Hepatocyte (in vitro differentiated cells): ENCODE measurements at regions not wholly inside any gene's neighbourhood (a gene's known extent, or its start where the extent isn't known, plus 50 kb on each side); places are given as distances from the start of the nearest gene placed in this dataset.

Experiments used
- DNase-seq: peaks from one replicate; pipeline ENCODE4 v3.0.0-alpha.2; 2016; ENCODE audit warnings: low spot score
- H2AFZ ChIP-seq: fragments of 200-600 bp; sonication (generic); 2 replicates; pipeline ENCODE4 v1.6.0; 2016; ENCODE audit warnings: antibody characterized with exemption, mild to moderate bottlenecking
- H3K27ac ChIP-seq: fragments of 200-600 bp; sonication (generic); 2 replicates; pipeline ENCODE4 v1.5.1; 2016; ENCODE audit warnings: mild to moderate bottlenecking
- H3K27me3 ChIP-seq: fragments of 200-600 bp; sonication (generic); 2 replicates; pipeline ENCODE4 v1.6.1; 2016
- H3K36me3 ChIP-seq: fragments of 200-600 bp; sonication (generic); replicated peaks from 2 replicates; pipeline ENCODE4 v1.5.1; 2016; ENCODE audit warnings: low read depth; ENCODE audit not compliant: insufficient read depth
- H3K4me1 ChIP-seq: fragments of 200-600 bp; sonication (generic); 2 replicates; pipeline ENCODE4 v1.5.1; 2016; ENCODE audit warnings: mild to moderate bottlenecking, moderate library complexity; ENCODE audit not compliant: insufficient read depth
- H3K4me2 ChIP-seq: fragments of 200-600 bp; sonication (generic); 2 replicates; pipeline ENCODE4 v1.6.0; 2016
- H3K4me3 ChIP-seq: fragments of 200-600 bp; sonication (generic); 2 replicates; pipeline ENCODE4 v1.5.1; 2016; ENCODE audit warnings: mild to moderate bottlenecking
- H3K79me2 ChIP-seq: fragments of 200-600 bp; sonication (generic); 2 replicates; pipeline ENCODE4 v1.6.0; 2017; ENCODE audit warnings: mild to moderate bottlenecking
- H3K9me2 ChIP-seq: fragments of 200-600 bp; sonication (generic); replicated peaks from 2 replicates; pipeline ENCODE4 v1.6.0; 2017; ENCODE audit warnings: mild to moderate bottlenecking; ENCODE audit not compliant: insufficient read depth
- H3K9me3 ChIP-seq: fragments of 200-600 bp; sonication (generic); 2 replicates; pipeline ENCODE4 v1.5.1; 2016; ENCODE audit warnings: low read depth, mild to moderate bottlenecking
- H4K20me1 ChIP-seq: fragments of 200-600 bp; sonication (generic); 2 replicates; pipeline ENCODE4 v1.6.0; 2016; ENCODE audit warnings: mild to moderate bottlenecking; ENCODE audit not compliant: insufficient read depth, poor library complexity, severe bottlenecking
- EZH2 ChIP-seq: fragments of 200-600 bp; sonication (generic); IDR thresholded peaks from 2 replicates; pipeline ENCODE4 v1.6.1; 2016; ENCODE audit warnings: antibody characterized with exemption, mild to moderate bottlenecking, borderline replicate concordance
- EZH2phosphoT487 ChIP-seq: fragments of 200-600 bp; sonication (generic); IDR thresholded peaks from one replicate; pipeline ENCODE4 v1.6.1; 2018; ENCODE audit warnings: antibody characterized with exemption, mild to moderate bottlenecking, low read depth, moderate library complexity; ENCODE audit not compliant: unreplicated experiment, severe bottlenecking
- WGBS: methylation state at CpG from one replicate; pipeline ENCODE4 v1.1.6; 2016; ENCODE audit warnings: low lambda C conversion rate; ENCODE audit errors: missing lambda C conversion rate; 5-methylcytosine and 5-hydroxymethylcytosine counted together
- TF ChIP-seq, protein P1 (sequence below): fragments of 200-600 bp; sonication (generic); IDR thresholded peaks from 2 replicates; pipeline ENCODE4 v1.5.1; 2016; ENCODE audit warnings: antibody characterized with exemption, mild to moderate bottlenecking; ENCODE audit not compliant: poor library complexity

DNA sequence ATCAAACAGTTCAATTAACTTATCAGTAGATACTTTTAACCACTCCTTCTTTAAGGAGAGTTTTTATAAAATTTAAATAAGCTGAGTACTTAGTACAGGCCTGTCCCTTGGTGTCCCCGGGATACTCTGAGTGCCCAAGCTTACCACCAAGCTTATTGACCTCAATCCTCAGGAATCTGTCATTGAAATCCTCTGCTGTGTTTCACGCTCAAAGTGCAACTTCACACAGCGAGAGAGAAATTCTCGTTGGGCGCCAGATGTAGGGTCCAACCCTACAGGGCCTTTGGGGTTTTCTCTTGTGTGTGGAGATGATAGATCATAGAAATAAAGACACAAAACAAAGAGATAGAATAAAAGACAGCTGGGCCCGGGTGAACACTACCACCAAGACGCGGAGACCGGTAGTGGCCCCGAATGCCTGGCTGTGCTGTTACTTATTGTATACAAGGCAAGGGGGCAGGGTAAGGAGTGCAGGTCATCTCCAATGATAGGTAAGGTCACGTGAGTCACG is 65.3 kb upstream of the ARL4D start:
- Histone ChIP-seq H3K4me3 (no peak overlapping the region), H3K4me2 (no peak overlapping the region), H3K4me1 (no peaks in the 10 kb centered on the region), H3K79me2 (no peaks in the 10 kb centered on the region), H3K27ac (no peak overlapping the region), H3K9me2 (no peaks in the 10 kb centered on the region), H3K9me3 (no peaks in the 10 kb centered on the region), H2AFZ (no peak overlapping the region), H4K20me1 (no peaks in the 10 kb centered on the region), H3K36me3 (no peaks in the 10 kb centered on the region), H3K27me3 (no peaks in the 10 kb centered on the region)
- WGBS = 90% methylated on average over 12 of the region's 12 CpGs
- no peak for DNase-seq
- no peak for TF ChIP-seq EZH2phosphoT487
- no peak for TF ChIP-seq EZH2
- TF ChIP-seq, protein P1, sequence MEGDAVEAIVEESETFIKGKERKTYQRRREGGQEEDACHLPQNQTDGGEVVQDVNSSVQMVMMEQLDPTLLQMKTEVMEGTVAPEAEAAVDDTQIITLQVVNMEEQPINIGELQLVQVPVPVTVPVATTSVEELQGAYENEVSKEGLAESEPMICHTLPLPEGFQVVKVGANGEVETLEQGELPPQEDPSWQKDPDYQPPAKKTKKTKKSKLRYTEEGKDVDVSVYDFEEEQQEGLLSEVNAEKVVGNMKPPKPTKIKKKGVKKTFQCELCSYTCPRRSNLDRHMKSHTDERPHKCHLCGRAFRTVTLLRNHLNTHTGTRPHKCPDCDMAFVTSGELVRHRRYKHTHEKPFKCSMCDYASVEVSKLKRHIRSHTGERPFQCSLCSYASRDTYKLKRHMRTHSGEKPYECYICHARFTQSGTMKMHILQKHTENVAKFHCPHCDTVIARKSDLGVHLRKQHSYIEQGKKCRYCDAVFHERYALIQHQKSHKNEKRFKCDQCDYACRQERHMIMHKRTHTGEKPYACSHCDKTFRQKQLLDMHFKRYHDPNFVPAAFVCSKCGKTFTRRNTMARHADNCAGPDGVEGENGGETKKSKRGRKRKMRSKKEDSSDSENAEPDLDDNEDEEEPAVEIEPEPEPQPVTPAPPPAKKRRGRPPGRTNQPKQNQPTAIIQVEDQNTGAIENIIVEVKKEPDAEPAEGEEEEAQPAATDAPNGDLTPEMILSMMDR = no peak

DNA sequence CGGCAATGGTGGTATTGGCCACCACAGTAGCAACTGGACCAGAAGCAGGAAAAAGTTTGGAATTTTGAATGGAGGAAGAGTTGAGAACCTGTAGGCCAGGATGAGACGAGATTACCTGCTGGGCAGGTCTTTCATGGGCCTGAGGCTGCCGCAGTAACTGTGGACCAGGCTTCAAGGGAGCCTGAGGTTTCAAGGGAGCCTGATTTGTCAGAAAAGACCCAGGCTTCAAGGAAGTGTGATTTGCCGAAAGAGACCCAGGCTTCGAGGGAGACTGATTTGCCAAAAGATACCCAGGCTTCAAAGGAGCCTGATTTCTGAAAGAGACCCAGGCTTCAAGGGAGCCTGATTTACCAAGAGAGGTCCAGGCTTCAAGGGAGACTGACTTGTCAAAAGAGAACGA is 66.6 kb upstream of the ARL4D start:
- H3K9me3 ChIP-seq = no peaks in the 10 kb centered on the region
- H3K27ac ChIP-seq = no peak overlapping the region
- 68% methylated on average over 6 of the region's 6 CpGs for WGBS
- H3K36me3 ChIP-seq = no peaks in the 10 kb centered on the region
- no peak overlapping the region for H2AFZ ChIP-seq
- DNase-seq = no peak
- TF ChIP-seq EZH2 (no peak), EZH2phosphoT487 (no peak)
- TF ChIP-seq, protein P1 = no peak
- no peak overlapping the region for H3K4me2 ChIP-seq
- H3K27me3 ChIP-seq = no peaks in the 10 kb centered on the region
- H4K20me1 ChIP-seq = no peaks in the 10 kb centered on the region
- no peaks in the 10 kb centered on the region for H3K4me1 ChIP-seq
- H3K9me2 ChIP-seq = no peaks in the 10 kb centered on the region
- H3K4me3 ChIP-seq = no peak overlapping the region
- no peaks in the 10 kb centered on the region for H3K79me2 ChIP-seq

DNA sequence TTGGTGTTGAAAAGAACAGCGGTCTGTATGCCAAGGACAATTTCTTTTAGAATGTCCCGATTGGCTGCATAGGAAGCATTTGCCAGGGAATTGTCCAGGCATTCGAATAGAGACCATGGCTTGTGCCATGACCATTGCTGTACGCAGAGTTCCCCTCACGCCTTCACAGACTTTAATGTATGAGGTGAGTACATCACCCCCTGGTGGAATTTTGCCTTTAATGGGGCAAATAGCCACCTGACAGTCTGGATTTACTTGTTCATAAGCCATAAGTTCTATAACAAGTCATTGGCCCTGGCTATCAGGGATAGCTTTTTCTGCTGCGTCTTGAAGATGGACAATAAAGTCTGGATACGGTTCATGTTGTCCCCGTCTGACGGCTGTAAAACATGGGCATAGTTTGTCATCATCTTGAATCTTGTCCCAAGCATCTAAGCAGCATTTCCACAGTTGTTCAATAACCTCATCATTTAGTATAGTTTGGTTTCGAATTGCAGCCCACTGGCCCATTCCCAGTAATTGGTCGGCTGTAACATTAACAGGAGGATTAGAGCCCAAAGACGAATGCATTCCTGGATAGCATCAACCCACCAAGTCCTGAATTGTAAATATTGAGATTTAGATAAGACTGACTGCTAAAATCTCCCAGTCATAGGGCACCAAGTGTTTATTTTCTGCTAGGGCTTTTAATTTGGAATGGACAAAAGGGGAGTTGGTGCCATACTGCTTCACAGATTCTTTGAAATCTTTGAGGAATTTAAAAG is 67.7 kb upstream of the ARL4D start:
- DNase-seq = no peak
- H3K4me1 ChIP-seq = no peaks in the 10 kb centered on the region
- no peaks in the 10 kb centered on the region for H3K27me3 ChIP-seq
- H3K9me3 ChIP-seq = no peaks in the 10 kb centered on the region
- TF ChIP-seq, protein P1 = no peak
- TF ChIP-seq EZH2phosphoT487 (no peak), EZH2 (no peak)
- no peaks in the 10 kb centered on the region for H3K36me3 ChIP-seq
- H3K27ac ChIP-seq = no peak overlapping the region
- H2AFZ ChIP-seq = no peak overlapping the region
- H4K20me1 ChIP-seq = no peaks in the 10 kb centered on the region
- no peak overlapping the region for H3K4me2 ChIP-seq
- 56% methylated on average over 12 of the region's 12 CpGs for WGBS
- no peak overlapping the region for H3K4me3 ChIP-seq
- no peaks in the 10 kb centered on the region for H3K79me2 ChIP-seq
- H3K9me2 ChIP-seq = no peaks in the 10 kb centered on the region
